ENCODE measurements at regions not wholly inside any gene's neighbourhood (a gene's known extent, or its start where the extent isn't known, plus 50 kb on each side); places are given as distances from the start of the nearest gene placed in this dataset.

DNA sequence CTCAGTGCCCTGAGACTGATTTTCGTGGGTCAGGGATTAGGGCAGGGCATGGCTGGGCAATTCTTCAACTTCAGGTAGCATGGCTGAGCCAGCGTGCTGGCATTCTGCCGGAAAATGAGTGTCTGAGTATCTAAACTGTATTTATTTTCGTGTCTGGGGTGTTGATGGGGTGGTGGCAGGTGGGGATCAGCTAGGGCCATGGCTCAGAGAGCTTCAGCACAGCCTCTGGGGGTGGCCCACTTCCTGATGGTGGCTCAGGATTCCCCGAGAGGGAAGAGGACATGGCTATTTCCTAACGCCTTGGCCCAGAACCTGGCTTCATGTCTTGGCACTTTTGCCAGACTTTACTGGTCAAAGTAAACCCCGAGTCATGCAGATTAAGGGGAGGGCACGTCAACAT, 260.5 kb downstream of the GADD45G start:
- Histone ChIP-seq H3K36me3 (ENCODE audit: control insufficient read depth in 2 of 2, insufficient read depth in 2 of 2, low read length in 1 of 2) (no peaks in the 10 kb centered on the region), H3K9me3 (replicated peaks; ENCODE audit: control insufficient read depth, insufficient read depth, low read length) (no peaks in the 10 kb centered on the region), H3K4me3 (no peak overlapping the region), H4K20me1 (ENCODE audit: control insufficient read depth, insufficient read depth) (no peaks in the 10 kb centered on the region), H3K9ac (ENCODE audit: control insufficient read depth, insufficient read depth, low read length) (no peak overlapping the region), H2AFZ (ENCODE audit: control insufficient read depth, low read depth, low read length) (no peak overlapping the region), H3K27me3 (replicated peaks in 1 of 2; ENCODE audit: control insufficient read depth in 2 of 2, insufficient read depth in 2 of 2, low read length in 1 of 2) (no peaks in the 10 kb centered on the region), H3K4me2 (ENCODE audit: control insufficient read depth, insufficient read depth) (no peak overlapping the region), H3K27ac (ENCODE audit: control insufficient read depth, insufficient read depth) (no peak overlapping the region), H3K79me2 (ENCODE audit: control insufficient read depth, insufficient read depth, low read length) (no peaks in the 10 kb centered on the region), H3K4me1 (ENCODE audit: control insufficient read depth, insufficient read depth, low read length) (no peaks in the 10 kb centered on the region)
- ChIA-PET RAD21 (ENCODE audit: unreplicated experiment) (no interaction called here), POLR2A (no interaction called here), SMC1A (ENCODE audit: uncharacterized antibody, unreplicated experiment) (interaction anchor here (0.9 kb wide), 1 partner anchor 50 kb away, joined by 4 read pairs; no protein-coding TSS in a partner anchor), CTCF (no interaction called here)
- ATAC-seq (no peak), FAIRE-seq (no peak), DNase-seq (ENCODE audit: low read depth, low spot score) (no peak)
- no peak for TF ChIP-seq NFIC (IDR thresholded peaks at IDR 0.05; ENCODE audit: low read depth, low read length)
- TF ChIP-seq CREM (IDR thresholded peaks at IDR 0.05; ENCODE audit: low read depth): no peak
- no peak for TF ChIP-seq POLR2A (IDR thresholded peaks at IDR 0.05; ENCODE audit: low read depth, low read length)
- TF ChIP-seq BACH1 (IDR thresholded peaks at IDR 0.05; ENCODE audit: borderline replicate concordance): no peak
- TF ChIP-seq, protein P1, sequence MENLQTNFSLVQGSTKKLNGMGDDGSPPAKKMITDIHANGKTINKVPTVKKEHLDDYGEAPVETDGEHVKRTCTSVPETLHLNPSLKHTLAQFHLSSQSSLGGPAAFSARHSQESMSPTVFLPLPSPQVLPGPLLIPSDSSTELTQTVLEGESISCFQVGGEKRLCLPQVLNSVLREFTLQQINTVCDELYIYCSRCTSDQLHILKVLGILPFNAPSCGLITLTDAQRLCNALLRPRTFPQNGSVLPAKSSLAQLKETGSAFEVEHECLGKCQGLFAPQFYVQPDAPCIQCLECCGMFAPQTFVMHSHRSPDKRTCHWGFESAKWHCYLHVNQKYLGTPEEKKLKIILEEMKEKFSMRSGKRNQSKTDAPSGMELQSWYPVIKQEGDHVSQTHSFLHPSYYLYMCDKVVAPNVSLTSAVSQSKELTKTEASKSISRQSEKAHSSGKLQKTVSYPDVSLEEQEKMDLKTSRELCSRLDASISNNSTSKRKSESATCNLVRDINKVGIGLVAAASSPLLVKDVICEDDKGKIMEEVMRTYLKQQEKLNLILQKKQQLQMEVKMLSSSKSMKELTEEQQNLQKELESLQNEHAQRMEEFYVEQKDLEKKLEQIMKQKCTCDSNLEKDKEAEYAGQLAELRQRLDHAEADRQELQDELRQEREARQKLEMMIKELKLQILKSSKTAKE (IDR thresholded peaks at IDR 0.05; ENCODE audit: low read depth, poor library complexity, severe bottlenecking): no peak
- TF ChIP-seq SMC3 (IDR thresholded peaks at IDR 0.05; ENCODE audit: borderline replicate concordance, low read length): no peak
- TF ChIP-seq, protein P2, sequence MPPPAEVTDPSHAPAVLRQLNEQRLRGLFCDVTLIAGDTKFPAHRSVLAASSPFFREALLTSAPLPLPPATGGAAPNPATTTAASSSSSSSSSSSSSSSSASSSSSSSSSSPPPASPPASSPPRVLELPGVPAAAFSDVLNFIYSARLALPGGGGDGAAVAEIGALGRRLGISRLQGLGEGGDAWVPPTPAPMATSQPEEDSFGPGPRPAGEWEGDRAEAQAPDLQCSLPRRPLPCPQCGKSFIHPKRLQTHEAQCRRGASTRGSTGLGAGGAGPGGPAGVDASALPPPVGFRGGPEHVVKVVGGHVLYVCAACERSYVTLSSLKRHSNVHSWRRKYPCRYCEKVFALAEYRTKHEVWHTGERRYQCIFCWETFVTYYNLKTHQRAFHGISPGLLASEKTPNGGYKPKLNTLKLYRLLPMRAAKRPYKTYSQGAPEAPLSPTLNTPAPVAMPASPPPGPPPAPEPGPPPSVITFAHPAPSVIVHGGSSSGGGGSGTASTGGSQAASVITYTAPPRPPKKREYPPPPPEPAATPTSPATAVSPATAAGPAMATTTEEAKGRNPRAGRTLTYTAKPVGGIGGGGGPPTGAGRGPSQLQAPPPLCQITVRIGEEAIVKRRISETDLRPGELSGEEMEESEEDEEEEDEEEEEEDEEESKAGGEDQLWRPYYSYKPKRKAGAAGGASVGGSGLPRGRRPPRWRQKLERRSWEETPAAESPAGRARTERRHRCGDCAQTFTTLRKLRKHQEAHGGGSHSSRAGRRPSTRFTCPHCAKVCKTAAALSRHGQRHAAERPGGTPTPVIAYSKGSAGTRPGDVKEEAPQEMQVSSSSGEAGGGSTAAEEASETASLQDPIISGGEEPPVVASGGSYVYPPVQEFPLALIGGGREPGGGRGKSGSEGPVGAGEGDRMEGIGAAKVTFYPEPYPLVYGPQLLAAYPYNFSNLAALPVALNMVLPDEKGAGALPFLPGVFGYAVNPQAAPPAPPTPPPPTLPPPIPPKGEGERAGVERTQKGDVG (CRISPR knock-in tag; IDR thresholded peaks at IDR 0.05): no peak
- 24% methylated on average over 8 of the region's 8 CpGs for WGBS (ENCODE audit: insufficient coverage, insufficient replicate concordance, low lambda C conversion rate, missing lambda C conversion rate)
- no TSS peak for BruUV-seq (replicated peaks)
- in situ Hi-C loops (cut with MboI) (no loop called here), intact Hi-C loops (cut with micrococcal nuclease; ENCODE audit: unreplicated experiment) (no loop called here)
